Activated CD4-positive, alpha-beta T cell treated with anti-CD3 and anti-CD28 coated beads, Interleukin-2, amount 10 ng/mL, durations not matched to agents 24 days and 14 days (primary cell): ENCODE measurements at regions not wholly inside any gene's neighbourhood (a gene's known extent, or its start where the extent isn't known, plus 50 kb on each side); places are given as distances from the start of the nearest gene placed in this dataset.

Source experiments
- DNase-seq: peaks from one replicate; pipeline ENCODE4 v3.0.0; 2022
- H3K27ac Mint-ChIP-seq: one replicate; pipeline ENCODE4 v1.8.0; 2022; ENCODE audit warnings: mild to moderate bottlenecking, mixed read lengths
- H3K27me3 Mint-ChIP-seq: one replicate; pipeline ENCODE4 v1.8.0; 2022; ENCODE audit warnings: mixed read lengths
- H3K36me3 Mint-ChIP-seq: one replicate; pipeline ENCODE4 v1.8.0; 2022; ENCODE audit warnings: low read depth, mild to moderate bottlenecking, mixed read lengths
- H3K4me1 Mint-ChIP-seq: one replicate; pipeline ENCODE4 v1.8.0; 2021; ENCODE audit warnings: mixed read lengths
- H3K4me3 Mint-ChIP-seq: one replicate; pipeline ENCODE4 v1.8.0; 2022; ENCODE audit warnings: mild to moderate bottlenecking, moderate library complexity, mixed read lengths
- H3K9me3 Mint-ChIP-seq: one replicate; pipeline ENCODE4 v1.8.0; 2021; ENCODE audit warnings: mixed read lengths
- intact Hi-C: fragments of 100-400 bp; cut with micrococcal nuclease; formaldehyde crosslinking; loops from one replicate; pipeline ENCODE4 v1.15.1; 2023

DNA sequence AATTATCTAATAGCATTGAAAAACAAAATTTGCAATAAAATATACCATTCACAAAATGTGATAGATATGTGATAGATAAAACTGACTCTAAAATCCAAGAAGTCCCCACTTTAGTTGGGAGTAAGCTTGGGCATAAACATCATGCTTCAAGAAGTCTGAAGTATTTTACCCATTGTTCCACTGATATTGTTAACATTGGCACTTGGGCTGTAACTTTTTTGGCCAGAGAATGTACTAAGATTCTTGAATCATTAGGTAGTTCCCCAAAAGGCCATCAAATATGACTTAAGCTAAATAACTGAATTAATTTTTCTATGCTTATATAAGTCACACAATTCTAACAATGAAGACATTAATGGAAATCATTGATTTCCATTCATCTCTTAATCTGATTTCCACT lies 413.6 kb downstream of the CDH2 start:
- intact Hi-C loops: no loop called here
- H3K4me3 Mint-ChIP-seq: no peak overlapping the region
- DNase-seq: no peak
- H3K27me3 Mint-ChIP-seq: no peaks in the 10 kb centered on the region
- no peak overlapping the region for H3K27ac Mint-ChIP-seq
- H3K9me3 Mint-ChIP-seq: no peaks in the 10 kb centered on the region
- no peaks in the 10 kb centered on the region for H3K4me1 Mint-ChIP-seq
- H3K36me3 Mint-ChIP-seq: no peaks in the 10 kb centered on the region

DNA sequence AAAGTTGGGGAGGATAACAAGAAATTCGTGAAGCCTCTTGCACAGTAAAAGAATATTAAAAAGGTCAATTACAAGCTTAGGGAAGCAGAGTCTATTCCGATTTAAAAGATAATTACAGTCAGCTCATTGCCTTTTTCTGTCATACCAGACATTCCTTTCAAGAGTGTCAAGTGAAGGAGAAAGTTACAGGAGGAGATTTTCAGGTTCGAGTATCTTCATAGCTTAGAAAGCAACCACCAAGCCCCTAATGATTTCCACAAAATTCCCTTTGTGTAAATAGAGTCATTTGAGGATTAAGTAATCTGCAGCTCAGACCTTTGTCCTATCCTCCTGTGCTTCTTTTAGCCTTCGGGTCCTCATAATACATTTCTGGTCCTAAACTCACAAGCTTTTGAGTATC lies 414.9 kb downstream of the CDH2 start:
- H3K4me3 Mint-ChIP-seq: no peak overlapping the region
- no peak for DNase-seq

DNA sequence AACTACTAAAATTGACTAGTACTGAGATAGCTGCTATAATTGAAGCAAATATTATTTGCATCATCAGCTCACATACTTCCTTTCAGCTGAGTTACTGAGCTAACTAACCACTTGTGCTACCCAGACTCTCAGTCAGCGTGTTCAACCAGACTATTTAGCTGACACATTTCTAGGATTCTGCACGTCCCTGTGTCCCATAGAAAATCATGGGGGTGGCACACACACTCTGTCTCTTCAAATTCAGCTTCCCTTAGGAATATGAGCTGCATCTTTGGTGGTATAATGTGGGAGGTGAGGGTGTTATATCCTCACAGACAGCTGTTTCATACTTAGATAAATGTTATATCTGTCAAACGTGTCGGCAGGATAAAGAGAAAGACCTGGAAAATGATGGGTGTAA lies 424.0 kb downstream of the CDH2 start:
- intact Hi-C loops: no loop called here
- no peaks in the 10 kb centered on the region for H3K9me3 Mint-ChIP-seq

More for the DNA sequence above, 414.9 kb downstream of the CDH2 start:
- no peak overlapping the region for H3K27ac Mint-ChIP-seq
- no peaks in the 10 kb centered on the region for H3K4me1 Mint-ChIP-seq
- no peaks in the 10 kb centered on the region for H3K36me3 Mint-ChIP-seq
- intact Hi-C loops: no loop called here
- H3K9me3 Mint-ChIP-seq: no peaks in the 10 kb centered on the region
- H3K27me3 Mint-ChIP-seq: no peaks in the 10 kb centered on the region

DNA sequence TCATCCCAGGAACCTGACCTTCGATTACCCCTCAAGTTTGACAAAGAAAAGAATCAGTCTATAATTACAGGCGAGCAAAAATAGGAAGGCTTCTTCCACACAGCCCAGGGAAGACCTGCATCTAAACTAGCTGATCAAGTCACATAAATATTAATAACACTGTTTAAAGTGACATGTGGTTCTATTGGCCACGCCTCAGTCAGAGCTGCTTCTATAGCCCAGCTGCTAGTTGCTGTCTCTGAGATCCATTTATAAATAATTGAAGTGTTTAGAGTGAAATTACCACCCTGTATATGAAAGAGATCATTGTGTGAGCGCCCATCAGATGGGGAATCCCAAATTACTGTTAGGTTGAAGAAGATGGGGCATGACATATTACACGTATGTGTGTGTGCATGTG lies 426.0 kb downstream of the CDH2 start:
- DNase-seq: no peak
- Mint-ChIP-seq H3K36me3 (no peaks in the 10 kb centered on the region), H3K27ac (no peak overlapping the region), H3K4me3 (no peak overlapping the region), H3K27me3 (no peaks in the 10 kb centered on the region), H3K9me3 (peaks cover 3% of the 10 kb centered on the region), H3K4me1 (no peaks in the 10 kb centered on the region)
- intact Hi-C loops: no loop called here

More for the DNA sequence above, 424.0 kb downstream of the CDH2 start:
- Mint-ChIP-seq H3K4me1 (no peaks in the 10 kb centered on the region), H3K27me3 (no peaks in the 10 kb centered on the region), H3K4me3 (no peak overlapping the region), H3K27ac (no peak overlapping the region), H3K36me3 (no peaks in the 10 kb centered on the region)
- no peak for DNase-seq

DNA sequence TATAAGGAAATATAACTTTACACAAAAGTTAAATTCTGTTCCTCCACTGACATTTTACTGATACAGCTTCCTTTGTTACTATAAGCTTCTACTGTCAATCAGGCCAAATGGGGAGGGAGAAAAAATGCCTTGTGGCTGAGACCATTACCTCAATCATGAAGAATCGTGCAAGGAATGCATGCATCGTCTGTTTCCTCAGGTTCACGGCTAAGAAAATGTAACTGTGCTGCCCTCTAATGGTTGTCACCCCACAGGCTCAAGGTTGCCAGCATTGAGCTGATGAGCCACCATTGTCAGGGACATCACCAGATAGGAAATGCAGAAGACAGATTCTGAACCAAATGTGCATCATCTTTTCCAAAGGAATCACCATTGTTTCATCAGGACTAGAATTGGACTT lies 426.9 kb downstream of the CDH2 start:
- Mint-ChIP-seq H3K4me1 (no peaks in the 10 kb centered on the region), H3K4me3 (no peak overlapping the region), H3K9me3 (peaks cover 3% of the 10 kb centered on the region), H3K27me3 (no peaks in the 10 kb centered on the region), H3K27ac (no peak overlapping the region), H3K36me3 (no peaks in the 10 kb centered on the region)
- DNase-seq: no peak
- intact Hi-C loops: no loop called here

DNA sequence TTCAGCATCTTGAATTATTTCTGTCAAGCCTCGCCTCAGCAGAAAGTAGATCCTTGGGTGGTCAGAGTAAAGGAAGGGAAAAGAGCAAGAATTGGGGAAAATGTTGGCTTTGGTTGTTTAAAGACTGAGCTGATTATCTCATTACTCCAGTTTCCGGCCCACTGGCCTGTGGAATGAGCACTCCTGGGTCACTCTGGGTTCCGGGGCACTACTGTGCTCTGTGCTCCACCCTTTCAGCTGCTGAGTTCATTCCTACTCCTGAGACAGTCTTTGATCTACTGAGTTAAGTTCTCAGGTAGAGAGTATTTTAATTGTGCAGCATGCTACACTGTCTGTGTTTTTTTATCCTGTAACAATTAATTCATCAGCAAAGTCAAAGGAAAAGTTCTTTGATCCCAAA lies 427.7 kb downstream of the CDH2 start:
- Mint-ChIP-seq H3K36me3 (no peaks in the 10 kb centered on the region), H3K27ac (no peak overlapping the region), H3K9me3 (peaks cover 3% of the 10 kb centered on the region), H3K27me3 (no peaks in the 10 kb centered on the region), H3K4me1 (no peaks in the 10 kb centered on the region), H3K4me3 (no peak overlapping the region)
- no peak for DNase-seq
- intact Hi-C loops: no loop called here

DNA sequence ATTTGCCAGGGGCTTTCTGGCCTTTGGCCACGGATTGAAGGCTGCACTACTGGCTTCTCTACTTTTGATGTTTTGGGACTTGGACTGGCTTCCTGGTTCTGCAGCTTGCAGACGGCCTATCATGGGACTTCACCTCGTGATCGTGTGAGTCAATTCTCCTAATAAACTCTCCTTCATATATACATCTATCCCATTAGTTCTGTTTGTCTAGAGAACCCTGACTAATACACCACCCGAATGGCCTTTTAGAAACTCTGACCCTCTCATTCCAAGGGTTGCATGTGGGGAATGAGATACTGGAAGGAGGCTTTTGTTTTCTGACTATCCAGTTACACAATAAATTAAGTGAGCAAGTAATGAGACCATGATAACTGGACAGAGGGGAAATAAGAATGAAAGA lies 430.7 kb downstream of the CDH2 start:
- intact Hi-C loops: no loop called here
- H3K9me3 Mint-ChIP-seq: peaks cover 3% of the 10 kb centered on the region
- H3K27me3 Mint-ChIP-seq: no peaks in the 10 kb centered on the region
- DNase-seq: no peak
- H3K36me3 Mint-ChIP-seq: no peaks in the 10 kb centered on the region
- no peak overlapping the region for H3K27ac Mint-ChIP-seq
- no peak overlapping the region for H3K4me3 Mint-ChIP-seq
- no peaks in the 10 kb centered on the region for H3K4me1 Mint-ChIP-seq

DNA sequence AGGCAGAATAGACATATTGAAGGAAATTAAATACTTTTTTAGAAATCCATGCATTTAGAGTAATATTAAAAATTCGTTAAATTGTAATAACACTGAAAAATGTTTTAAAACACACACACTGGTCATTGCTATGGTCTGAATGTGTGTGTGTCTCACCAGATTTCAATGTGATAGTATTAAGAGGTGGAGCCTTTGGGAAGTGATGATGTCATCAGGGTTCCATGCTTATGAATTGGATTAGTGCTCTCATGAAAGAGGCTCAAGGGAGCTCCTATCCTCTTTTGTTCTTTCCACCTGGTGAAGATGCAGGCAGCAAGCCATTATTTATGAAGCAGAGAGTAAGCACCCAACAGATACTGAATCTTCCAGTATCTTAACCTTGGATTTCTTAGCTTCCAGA lies 441.8 kb downstream of the CDH2 start:
- Mint-ChIP-seq H3K36me3 (no peaks in the 10 kb centered on the region), H3K27ac (no peak overlapping the region), H3K4me1 (no peaks in the 10 kb centered on the region), H3K9me3 (no peaks in the 10 kb centered on the region), H3K27me3 (no peaks in the 10 kb centered on the region), H3K4me3 (no peak overlapping the region)
- intact Hi-C loops: no loop called here
- no peak for DNase-seq

DNA sequence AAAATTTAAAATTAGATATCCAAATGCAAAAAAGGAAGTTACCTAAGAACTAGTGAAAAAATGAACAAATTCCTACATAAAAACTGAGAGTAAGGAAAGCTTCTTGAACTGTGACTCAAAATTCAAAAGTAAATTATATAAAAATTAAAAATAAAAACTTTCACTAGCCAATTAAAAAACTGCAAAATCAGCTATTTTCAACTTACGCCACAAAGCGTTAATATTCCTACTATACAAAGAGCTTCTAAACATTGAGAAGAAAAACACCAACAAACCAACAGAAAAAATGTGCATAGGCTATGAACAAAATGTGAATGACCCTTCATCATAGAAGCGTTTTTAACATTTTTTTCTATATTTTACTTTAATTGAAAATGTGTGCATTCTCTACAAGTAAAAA lies 445.7 kb downstream of the CDH2 start:
- intact Hi-C loops: no loop called here

DNA sequence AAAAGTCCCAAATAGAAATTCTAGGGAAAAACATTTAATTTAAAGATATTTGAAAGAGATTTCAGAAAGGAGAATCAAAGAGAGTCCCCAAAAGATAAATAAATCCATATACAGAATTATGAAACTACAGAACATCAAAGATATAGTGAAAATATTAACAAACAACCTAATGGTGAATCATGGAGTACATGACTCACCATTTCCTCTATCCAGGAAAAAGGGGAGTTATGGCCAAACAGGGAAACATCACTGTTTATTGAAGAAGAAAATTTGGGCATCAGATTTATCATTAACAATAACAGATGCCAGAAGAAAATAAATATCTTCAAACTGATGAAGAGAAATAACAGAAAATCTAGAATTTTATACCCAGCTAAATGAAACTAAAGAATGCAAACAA lies 448.3 kb downstream of the CDH2 start:
- H3K9me3 Mint-ChIP-seq: peaks cover 8% of the 10 kb centered on the region
- no peaks in the 10 kb centered on the region for H3K27me3 Mint-ChIP-seq

More for the DNA sequence above, 445.7 kb downstream of the CDH2 start:
- H3K4me3 Mint-ChIP-seq: no peak overlapping the region
- no peaks in the 10 kb centered on the region for H3K36me3 Mint-ChIP-seq
- H3K27ac Mint-ChIP-seq: no peak overlapping the region
- no peaks in the 10 kb centered on the region for H3K9me3 Mint-ChIP-seq
- H3K27me3 Mint-ChIP-seq: no peaks in the 10 kb centered on the region
- no peak for DNase-seq
- no peaks in the 10 kb centered on the region for H3K4me1 Mint-ChIP-seq

DNA sequence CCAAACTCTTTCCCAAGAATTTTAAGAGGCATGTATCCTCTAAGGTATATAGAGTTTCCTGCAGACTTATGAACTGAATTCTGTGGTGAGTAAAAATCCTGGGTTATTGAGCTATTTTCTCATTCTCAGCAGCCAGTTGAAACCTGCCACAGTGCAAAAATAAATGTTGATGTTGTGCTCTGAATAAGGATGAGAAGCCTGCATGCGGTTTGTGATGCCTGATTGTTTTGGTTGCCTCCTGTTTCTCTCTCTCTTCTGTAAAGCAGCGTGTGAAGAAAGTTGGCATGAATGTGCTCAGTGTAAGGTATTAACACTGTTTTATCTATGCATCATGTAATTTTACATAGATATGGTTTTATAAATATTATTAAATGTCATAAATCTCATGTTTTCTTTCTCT lies 452.6 kb downstream of the CDH2 start:
- no peak overlapping the region for H3K27ac Mint-ChIP-seq
- H3K27me3 Mint-ChIP-seq: no peaks in the 10 kb centered on the region

More for the DNA sequence above, 448.3 kb downstream of the CDH2 start:
- Mint-ChIP-seq H3K4me1 (no peaks in the 10 kb centered on the region), H3K27ac (no peak overlapping the region), H3K36me3 (no peaks in the 10 kb centered on the region), H3K4me3 (no peak overlapping the region)
- intact Hi-C loops: no loop called here
- DNase-seq: no peak

DNA sequence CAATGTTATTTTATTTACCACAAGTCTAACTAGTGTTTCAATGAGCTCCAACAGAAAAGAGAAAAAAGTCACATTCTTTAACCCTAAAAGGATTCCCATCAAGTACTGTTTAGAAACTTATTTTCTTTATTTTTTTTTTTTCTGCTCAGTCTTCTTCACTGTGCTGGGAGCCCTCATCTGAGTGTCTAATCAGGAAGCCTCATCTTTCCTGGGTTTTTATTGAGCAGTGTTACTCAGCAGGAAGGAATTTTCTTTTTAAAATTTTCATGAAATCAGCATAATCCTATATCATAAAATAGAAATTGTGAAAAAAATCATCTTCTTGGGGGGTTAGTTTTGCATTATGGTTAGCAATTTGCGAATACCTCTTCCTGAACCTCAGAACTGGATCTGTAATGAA lies 453.8 kb downstream of the CDH2 start:
- no peak overlapping the region for H3K4me3 Mint-ChIP-seq
- no peaks in the 10 kb centered on the region for H3K4me1 Mint-ChIP-seq
- H3K27ac Mint-ChIP-seq: no peak overlapping the region
- no peaks in the 10 kb centered on the region for H3K36me3 Mint-ChIP-seq
- DNase-seq: no peak
- H3K27me3 Mint-ChIP-seq: no peaks in the 10 kb centered on the region
- H3K9me3 Mint-ChIP-seq: peaks cover 8% of the 10 kb centered on the region
- intact Hi-C loops: no loop called here

More for the DNA sequence above, 452.6 kb downstream of the CDH2 start:
- no peaks in the 10 kb centered on the region for H3K36me3 Mint-ChIP-seq
- H3K9me3 Mint-ChIP-seq: peaks cover 8% of the 10 kb centered on the region
- no peak for DNase-seq
- H3K4me3 Mint-ChIP-seq: no peak overlapping the region
- intact Hi-C loops: no loop called here
- no peaks in the 10 kb centered on the region for H3K4me1 Mint-ChIP-seq

DNA sequence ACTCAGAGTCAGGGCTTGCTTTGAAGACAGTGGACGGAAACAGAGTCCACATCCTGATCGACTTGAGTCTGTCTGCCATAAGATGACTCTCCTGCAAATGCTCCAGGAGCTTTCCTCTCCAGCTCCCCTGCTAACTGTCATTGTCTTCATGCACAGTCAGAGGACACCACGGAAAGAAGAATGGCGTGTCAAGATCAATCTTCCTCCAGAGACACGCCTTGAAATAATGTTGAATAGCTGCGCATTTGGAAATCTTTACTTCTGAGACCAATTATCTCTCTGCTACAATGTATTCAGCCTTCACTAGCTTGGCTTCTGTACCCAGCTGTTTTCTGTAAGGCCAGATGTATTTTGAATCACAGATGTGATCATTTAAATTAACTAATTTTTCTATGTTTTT lies 457.2 kb downstream of the CDH2 start:
- no peaks in the 10 kb centered on the region for H3K4me1 Mint-ChIP-seq
- no peaks in the 10 kb centered on the region for H3K9me3 Mint-ChIP-seq
- intact Hi-C loops: no loop called here
- no peak for DNase-seq
- no peaks in the 10 kb centered on the region for H3K27me3 Mint-ChIP-seq
- no peak overlapping the region for H3K4me3 Mint-ChIP-seq
- H3K27ac Mint-ChIP-seq: no peak overlapping the region
- no peaks in the 10 kb centered on the region for H3K36me3 Mint-ChIP-seq

DNA sequence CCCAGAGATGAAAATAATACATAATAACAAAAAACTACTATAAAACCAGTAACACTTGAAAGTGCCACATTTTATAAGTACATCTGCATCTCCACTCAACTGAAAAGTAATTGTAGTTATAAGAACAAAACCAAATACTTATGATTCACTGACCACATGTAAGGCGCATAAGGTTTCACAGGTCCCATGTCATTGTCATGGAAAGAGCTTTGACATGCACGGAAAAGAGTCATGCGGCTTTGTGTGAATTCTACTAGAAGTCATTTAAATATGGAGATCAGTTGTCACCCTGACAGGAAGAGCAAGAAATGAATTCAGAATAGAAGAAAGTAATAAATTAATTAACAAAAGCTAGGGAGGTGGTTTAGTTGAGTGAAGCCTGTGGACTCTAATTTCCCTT lies 459.1 kb downstream of the CDH2 start:
- no peaks in the 10 kb centered on the region for H3K27me3 Mint-ChIP-seq
- no peaks in the 10 kb centered on the region for H3K4me1 Mint-ChIP-seq
- no peaks in the 10 kb centered on the region for H3K9me3 Mint-ChIP-seq
- no peak overlapping the region for H3K27ac Mint-ChIP-seq
- DNase-seq: no peak
- intact Hi-C loops: no loop called here
- H3K36me3 Mint-ChIP-seq: no peaks in the 10 kb centered on the region
- H3K4me3 Mint-ChIP-seq: no peak overlapping the region

DNA sequence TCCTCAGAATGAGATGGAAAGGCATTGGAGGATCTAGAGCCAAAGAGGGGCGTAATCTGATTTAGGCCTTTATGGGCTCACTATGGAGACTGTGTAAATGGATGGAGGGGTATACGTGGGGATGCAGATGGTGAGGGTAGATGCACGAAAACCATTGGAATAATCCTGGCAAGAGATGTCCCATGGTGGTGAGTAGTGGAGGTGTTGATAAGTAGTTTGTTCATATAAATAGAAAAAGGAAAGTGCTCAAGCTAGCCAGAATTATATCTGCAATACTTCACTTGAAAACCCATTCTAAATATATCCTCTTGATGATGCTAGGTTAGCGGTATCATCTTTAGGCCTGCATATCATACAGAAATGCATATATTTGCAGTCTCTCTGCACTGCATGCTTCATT lies 459.7 kb downstream of the CDH2 start:
- Mint-ChIP-seq H3K9me3 (no peaks in the 10 kb centered on the region), H3K36me3 (no peaks in the 10 kb centered on the region), H3K27me3 (no peaks in the 10 kb centered on the region), H3K27ac (no peak overlapping the region), H3K4me3 (no peak overlapping the region), H3K4me1 (no peaks in the 10 kb centered on the region)
- intact Hi-C loops: no loop called here
- DNase-seq: no peak
